GM23338 (cell line): ENCODE measurements at regions not wholly inside any gene's neighbourhood (a gene's known extent, or its start where the extent isn't known, plus 50 kb on each side); places are given as distances from the start of the nearest gene placed in this dataset.

ENCODE experiments used
- ATAC-seq: fragments of 200-7000 bp; cut with Tn5 transposase; 3 replicates; pipeline ENCODE4 v1.9.1; 2020
- DNase-seq: peaks from one replicate; pipeline ENCODE4 v3.0.0-alpha.2; 2015; ENCODE audit warnings: low spot score
- H2AFZ ChIP-seq: fragments of 200-600 bp; sonication (generic); 2 replicates; pipeline ENCODE4 v1.8.0; 2016; ENCODE audit warnings: antibody characterized with exemption, mild to moderate bottlenecking, moderate library complexity
- H3F3A ChIP-seq: fragments of 200-600 bp; sonication (generic); replicated peaks from 2 replicates; pipeline ENCODE4 v1.8.0; 2017; ENCODE audit warnings: antibody characterized with exemption, mixed run types, low read depth
- H3K27ac ChIP-seq: fragments of 200-600 bp; sonication (generic); 2 replicates; pipeline ENCODE4 v1.6.1; 2016; ENCODE audit warnings: low read depth
- H3K27me3 ChIP-seq: fragments of 200-600 bp; sonication (generic); 2 replicates; pipeline ENCODE4 v1.8.0; 2016; ENCODE audit warnings: mild to moderate bottlenecking, mixed run types, moderate library complexity; ENCODE audit not compliant: insufficient read depth
- H3K36me3 ChIP-seq: fragments of 200-600 bp; sonication (generic); 2 replicates; pipeline ENCODE4 v1.8.0; 2016; ENCODE audit warnings: mild to moderate bottlenecking; ENCODE audit not compliant: insufficient read depth
- H3K4me1 ChIP-seq: fragments of 200-600 bp; sonication (generic); 2 replicates; pipeline ENCODE4 v1.8.0; 2016; ENCODE audit warnings: mild to moderate bottlenecking, moderate library complexity; ENCODE audit not compliant: insufficient read depth
- H3K4me2 ChIP-seq: fragments of 200-600 bp; sonication (generic); 2 replicates; pipeline ENCODE4 v1.7.1; 2017; ENCODE audit warnings: mixed run types
- H3K4me3 ChIP-seq: fragments of 200-600 bp; sonication (generic); 2 replicates; pipeline ENCODE4 v1.6.1; 2016; ENCODE audit warnings: mixed run types
- H3K79me2 ChIP-seq: fragments of 200-600 bp; sonication (generic); replicated peaks from 2 replicates; pipeline ENCODE4 v1.8.0; 2017; ENCODE audit warnings: mild to moderate bottlenecking; ENCODE audit not compliant: insufficient read depth
- H3K9me2 ChIP-seq: fragments of 200-600 bp; sonication (generic); 2 replicates; pipeline ENCODE4 v1.8.0; 2017; ENCODE audit not compliant: insufficient read depth
- H4K20me1 ChIP-seq: fragments of 200-600 bp; sonication (generic); replicated peaks from 2 replicates; pipeline ENCODE4 v1.8.0; 2017; ENCODE audit warnings: mild to moderate bottlenecking; ENCODE audit not compliant: insufficient read depth
- H3K27ac Mint-ChIP-seq: 2 replicates; pipeline ENCODE4 v1.8.0; 2020; ENCODE audit warnings: inconsistent platforms, mild to moderate bottlenecking, moderate library complexity, mixed read lengths
- H3K27me3 Mint-ChIP-seq: 3 replicates; pipeline ENCODE4 v1.8.0; 2022; ENCODE audit warnings: low read depth, mild to moderate bottlenecking, moderate library complexity, mixed read lengths, inconsistent platforms; ENCODE audit not compliant: insufficient read depth, poor library complexity
- H3K36me3 Mint-ChIP-seq: 3 replicates; pipeline ENCODE4 v1.8.0; 2021; ENCODE audit warnings: low read depth, mild to moderate bottlenecking, inconsistent platforms, moderate library complexity, mixed read lengths
- H3K4me1 Mint-ChIP-seq: 3 replicates; pipeline ENCODE4 v1.8.0; 2020; ENCODE audit warnings: mild to moderate bottlenecking, inconsistent platforms, mixed read lengths
- H3K4me3 Mint-ChIP-seq: 3 replicates; pipeline ENCODE4 v1.8.0; 2021; ENCODE audit warnings: moderate library complexity, mild to moderate bottlenecking, inconsistent platforms, mixed read lengths
- H3K9me3 Mint-ChIP-seq: 3 replicates; pipeline ENCODE4 v1.8.0; 2020; ENCODE audit warnings: moderate library complexity, mild to moderate bottlenecking, inconsistent platforms, mixed read lengths
- EZH2 ChIP-seq: fragments of 200-600 bp; sonication (generic); IDR thresholded peaks from one replicate; pipeline ENCODE4 v1.8.0; 2017; ENCODE audit warnings: antibody characterized with exemption, mild to moderate bottlenecking, low read depth; ENCODE audit not compliant: unreplicated experiment
- EZH2phosphoT487 ChIP-seq: fragments of 200-600 bp; sonication (generic); IDR thresholded peaks from one replicate; pipeline ENCODE4 v1.8.1; 2018; ENCODE audit warnings: antibody characterized with exemption; ENCODE audit not compliant: unreplicated experiment
- JUNB ChIP-seq: IDR thresholded peaks from one replicate; pipeline ENCODE4 v1.6.1; 2016; ENCODE audit warnings: antibody characterized with exemption; ENCODE audit not compliant: unreplicated experiment
- POLR2AphosphoS5 ChIP-seq: IDR thresholded peaks from 2 replicates; pipeline ENCODE4 v1.6.1; 2016; ENCODE audit warnings: antibody characterized with exemption, low read depth
- REST ChIP-seq: IDR thresholded peaks from one replicate; pipeline ENCODE4 v1.6.1; 2018; ENCODE audit warnings: antibody characterized with exemption; ENCODE audit not compliant: unreplicated experiment
- STAT1 ChIP-seq: IDR thresholded peaks from one replicate; pipeline ENCODE4 v1.6.1; 2016; ENCODE audit warnings: antibody characterized with exemption; ENCODE audit not compliant: unreplicated experiment
- ZNF114 ChIP-seq: fragments of 250-450 bp; sonication (Bioruptor Pico); IDR thresholded peaks from 2 replicates; pipeline ENCODE4 v1.5.0; 2020; ENCODE audit warnings: mild to moderate bottlenecking, moderate library complexity
- ZNF331 ChIP-seq: fragments of 250-450 bp; sonication (Bioruptor Pico); IDR thresholded peaks from 2 replicates; pipeline ENCODE4 v1.5.0; 2020; ENCODE audit warnings: low read depth, mild to moderate bottlenecking, moderate library complexity
- TF ChIP-seq, protein P1 (sequence below): fragments of 250-450 bp; sonication (Bioruptor Pico); IDR thresholded peaks from 2 replicates; pipeline ENCODE4 v1.5.0; 2020; ENCODE audit warnings: mild to moderate bottlenecking, moderate library complexity

- H3K9me3 Mint-ChIP-seq = no peaks in the 10 kb centered on the region; the same call in 2 of the 3 replicates
- H3K4me3 Mint-ChIP-seq = no peak overlapping the region
- Histone ChIP-seq H3K27ac (no peak overlapping the region), H3K4me1 (no peaks in the 10 kb centered on the region), H3F3A (no peaks in the 10 kb centered on the region), H3K79me2 (no peaks in the 10 kb centered on the region), H3K4me3 (no peak overlapping the region), H3K4me2 (no peak overlapping the region), H3K9me2 (no peaks in the 10 kb centered on the region), H3K27me3 (no peaks in the 10 kb centered on the region), H4K20me1 (no peaks in the 10 kb centered on the region), H3K36me3 (no peaks in the 10 kb centered on the region), H2AFZ (no peak overlapping the region)
- no peak for ATAC-seq
- H3K27ac Mint-ChIP-seq = no peak overlapping the region
- no peaks in the 10 kb centered on the region for H3K27me3 Mint-ChIP-seq
- no peaks in the 10 kb centered on the region for H3K4me1 Mint-ChIP-seq
- 0 out of 3 replicates have a peak, but pooled peaks cover under 1% of the 10 kb centered on the region for H3K36me3 Mint-ChIP-seq
- no peak for DNase-seq
- TF ChIP-seq REST = no peak
- TF ChIP-seq EZH2phosphoT487 = no peak
- TF ChIP-seq POLR2AphosphoS5 = no peak
- TF ChIP-seq EZH2 = no peak
- TF ChIP-seq ZNF114 (CRISPR knock-in tag) = no peak
- no peak for TF ChIP-seq JUNB
- TF ChIP-seq ZNF331 (CRISPR knock-in tag) = no peak
- TF ChIP-seq, protein P1, sequence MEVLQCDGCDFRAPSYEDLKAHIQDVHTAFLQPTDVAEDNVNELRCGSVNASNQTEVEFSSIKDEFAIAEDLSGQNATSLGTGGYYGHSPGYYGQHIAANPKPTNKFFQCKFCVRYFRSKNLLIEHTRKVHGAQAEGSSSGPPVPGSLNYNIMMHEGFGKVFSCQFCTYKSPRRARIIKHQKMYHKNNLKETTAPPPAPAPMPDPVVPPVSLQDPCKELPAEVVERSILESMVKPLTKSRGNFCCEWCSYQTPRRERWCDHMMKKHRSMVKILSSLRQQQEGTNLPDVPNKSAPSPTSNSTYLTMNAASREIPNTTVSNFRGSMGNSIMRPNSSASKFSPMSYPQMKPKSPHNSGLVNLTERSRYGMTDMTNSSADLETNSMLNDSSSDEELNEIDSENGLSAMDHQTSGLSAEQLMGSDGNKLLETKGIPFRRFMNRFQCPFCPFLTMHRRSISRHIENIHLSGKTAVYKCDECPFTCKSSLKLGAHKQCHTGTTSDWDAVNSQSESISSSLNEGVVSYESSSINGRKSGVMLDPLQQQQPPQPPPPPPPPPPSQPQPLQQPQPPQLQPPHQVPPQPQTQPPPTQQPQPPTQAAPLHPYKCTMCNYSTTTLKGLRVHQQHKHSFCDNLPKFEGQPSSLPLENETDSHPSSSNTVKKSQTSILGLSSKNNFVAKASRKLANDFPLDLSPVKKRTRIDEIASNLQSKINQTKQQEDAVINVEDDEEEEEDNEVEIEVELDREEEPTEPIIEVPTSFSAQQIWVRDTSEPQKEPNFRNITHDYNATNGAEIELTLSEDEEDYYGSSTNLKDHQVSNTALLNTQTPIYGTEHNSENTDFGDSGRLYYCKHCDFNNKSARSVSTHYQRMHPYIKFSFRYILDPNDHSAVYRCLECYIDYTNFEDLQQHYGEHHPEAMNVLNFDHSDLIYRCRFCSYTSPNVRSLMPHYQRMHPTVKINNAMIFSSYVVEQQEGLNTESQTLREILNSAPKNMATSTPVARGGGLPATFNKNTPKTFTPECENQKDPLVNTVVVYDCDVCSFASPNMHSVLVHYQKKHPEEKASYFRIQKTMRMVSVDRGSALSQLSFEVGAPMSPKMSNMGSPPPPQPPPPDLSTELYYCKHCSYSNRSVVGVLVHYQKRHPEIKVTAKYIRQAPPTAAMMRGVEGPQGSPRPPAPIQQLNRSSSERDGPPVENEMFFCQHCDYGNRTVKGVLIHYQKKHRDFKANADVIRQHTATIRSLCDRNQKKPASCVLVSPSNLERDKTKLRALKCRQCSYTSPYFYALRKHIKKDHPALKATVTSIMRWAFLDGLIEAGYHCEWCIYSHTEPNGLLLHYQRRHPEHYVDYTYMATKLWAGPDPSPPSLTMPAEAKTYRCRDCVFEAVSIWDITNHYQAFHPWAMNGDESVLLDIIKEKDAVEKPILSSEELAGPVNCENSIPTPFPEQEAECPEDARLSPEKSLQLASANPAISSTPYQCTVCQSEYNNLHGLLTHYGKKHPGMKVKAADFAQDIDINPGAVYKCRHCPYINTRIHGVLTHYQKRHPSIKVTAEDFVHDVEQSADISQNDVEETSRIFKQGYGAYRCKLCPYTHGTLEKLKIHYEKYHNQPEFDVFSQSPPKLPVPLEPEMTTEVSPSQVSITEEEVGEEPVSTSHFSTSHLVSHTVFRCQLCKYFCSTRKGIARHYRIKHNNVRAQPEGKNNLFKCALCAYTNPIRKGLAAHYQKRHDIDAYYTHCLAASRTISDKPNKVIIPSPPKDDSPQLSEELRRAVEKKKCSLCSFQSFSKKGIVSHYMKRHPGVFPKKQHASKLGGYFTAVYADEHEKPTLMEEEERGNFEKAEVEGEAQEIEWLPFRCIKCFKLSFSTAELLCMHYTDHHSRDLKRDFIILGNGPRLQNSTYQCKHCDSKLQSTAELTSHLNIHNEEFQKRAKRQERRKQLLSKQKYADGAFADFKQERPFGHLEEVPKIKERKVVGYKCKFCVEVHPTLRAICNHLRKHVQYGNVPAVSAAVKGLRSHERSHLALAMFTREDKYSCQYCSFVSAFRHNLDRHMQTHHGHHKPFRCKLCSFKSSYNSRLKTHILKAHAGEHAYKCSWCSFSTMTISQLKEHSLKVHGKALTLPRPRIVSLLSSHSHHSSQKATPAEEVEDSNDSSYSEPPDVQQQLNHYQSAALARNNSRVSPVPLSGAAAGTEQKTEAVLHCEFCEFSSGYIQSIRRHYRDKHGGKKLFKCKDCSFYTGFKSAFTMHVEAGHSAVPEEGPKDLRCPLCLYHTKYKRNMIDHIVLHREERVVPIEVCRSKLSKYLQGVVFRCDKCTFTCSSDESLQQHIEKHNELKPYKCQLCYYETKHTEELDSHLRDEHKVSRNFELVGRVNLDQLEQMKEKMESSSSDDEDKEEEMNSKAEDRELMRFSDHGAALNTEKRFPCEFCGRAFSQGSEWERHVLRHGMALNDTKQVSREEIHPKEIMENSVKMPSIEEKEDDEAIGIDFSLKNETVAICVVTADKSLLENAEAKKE (CRISPR knock-in tag) = no peak
- no peak for TF ChIP-seq STAT1
These were observed 123.4 kb upstream of the ADGRL4 start for GRCh38 chr1:79129914-79130313.
